ENCODE measurements at regions not wholly inside any gene's neighbourhood (a gene's known extent, or its start where the extent isn't known, plus 50 kb on each side); places are given as distances from the start of the nearest gene placed in this dataset.
"Not testable (repeated sequence)": the region's sequence is repeated elsewhere in the genome, so short reads cannot be mapped to it uniquely, and the experiment has no call there.

- H3K4me1 ChIP-seq (ENCODE audit: low read depth); H3K4me3 ChIP-seq; H3K27ac ChIP-seq; H3K27me3 ChIP-seq; H3K36me3 ChIP-seq; DNase-seq (ENCODE audit: low read depth in 1 of 2, low spot score in 1 of 2); H3K9me3 ChIP-seq (ENCODE audit: low read depth): not testable (repeated sequence)
Measured at GRCh38 chr11:71723991-71724390, 109.0 kb upstream of the DEFB108B start.

- not testable (repeated sequence) for H3K27ac ChIP-seq; DNase-seq (ENCODE audit: low read depth in 1 of 2, low spot score in 1 of 2)
Measured at GRCh38 chr11:71730748-71731147, 102.3 kb upstream of the DEFB108B start.

GRCh38 chr11:71734368-71734767, 98.6 kb upstream of the DEFB108B start:
- H3K27ac ChIP-seq; H3K27me3 ChIP-seq; H3K9me3 ChIP-seq (ENCODE audit: low read depth); H3K36me3 ChIP-seq; H3K4me3 ChIP-seq; H3K4me1 ChIP-seq (ENCODE audit: low read depth): not testable (repeated sequence)
- peak; percentile 2 for TF ChIP-seq CTCF (IDR thresholded peaks at IDR 0.05; ENCODE audit: low read depth, low read length)
- peak in 1 of 2 donors; percentile 6 for DNase-seq (ENCODE audit: low read depth in 1 of 2, low spot score in 1 of 2)

More at GRCh38 chr11:71730748-71731147, 102.3 kb upstream of the DEFB108B start:
- H3K36me3 ChIP-seq; H3K4me3 ChIP-seq; H3K9me3 ChIP-seq (ENCODE audit: low read depth); H3K4me1 ChIP-seq (ENCODE audit: low read depth); H3K27me3 ChIP-seq: not testable (repeated sequence)

- not testable (repeated sequence) for H3K27me3 ChIP-seq; H3K27ac ChIP-seq; H3K4me1 ChIP-seq (ENCODE audit: low read depth)
Measured at GRCh38 chr11:71738317-71738716, 94.7 kb upstream of the DEFB108B start.

GRCh38 chr11:71743385-71743784, 89.6 kb upstream of the DEFB108B start:
- H3K36me3 ChIP-seq; H3K4me3 ChIP-seq; H3K9me3 ChIP-seq (ENCODE audit: low read depth); H3K27ac ChIP-seq; H3K27me3 ChIP-seq; H3K4me1 ChIP-seq (ENCODE audit: low read depth): not testable (repeated sequence)
- peak in 1 of 2 donors; percentile 38 for DNase-seq (ENCODE audit: low read depth in 1 of 2, low spot score in 1 of 2)

More at GRCh38 chr11:71738317-71738716, 94.7 kb upstream of the DEFB108B start:
- DNase-seq (ENCODE audit: low read depth in 1 of 2, low spot score in 1 of 2); H3K36me3 ChIP-seq; H3K9me3 ChIP-seq (ENCODE audit: low read depth); H3K4me3 ChIP-seq: not testable (repeated sequence)

GRCh38 chr11:71745656-71746055, 87.3 kb upstream of the DEFB108B start:
- not testable (repeated sequence) for DNase-seq (ENCODE audit: low read depth in 1 of 2, low spot score in 1 of 2)

GRCh38 chr11:71746263-71746662, 86.7 kb upstream of the DEFB108B start:
- H3K27ac ChIP-seq; H3K9me3 ChIP-seq (ENCODE audit: low read depth); DNase-seq (ENCODE audit: low read depth in 1 of 2, low spot score in 1 of 2); H3K4me1 ChIP-seq (ENCODE audit: low read depth); H3K36me3 ChIP-seq; H3K27me3 ChIP-seq; H3K4me3 ChIP-seq: not testable (repeated sequence)

More at GRCh38 chr11:71745656-71746055, 87.3 kb upstream of the DEFB108B start:
- not testable (repeated sequence) for H3K4me3 ChIP-seq; H3K27me3 ChIP-seq; H3K27ac ChIP-seq; H3K36me3 ChIP-seq; H3K9me3 ChIP-seq (ENCODE audit: low read depth); H3K4me1 ChIP-seq (ENCODE audit: low read depth)

GRCh38 chr11:71748965-71749620, 83.9 kb upstream of the DEFB108B start:
- not testable (repeated sequence) for H3K4me3 ChIP-seq; H3K27me3 ChIP-seq; H3K9me3 ChIP-seq (ENCODE audit: low read depth); H3K4me1 ChIP-seq (ENCODE audit: low read depth); H3K36me3 ChIP-seq
- peak in 1 of 2 donors; percentile 42 for DNase-seq (ENCODE audit: low read depth in 1 of 2, low spot score in 1 of 2)
- H3K27ac ChIP-seq, result peak overlapping the region; percentile 68

GRCh38 chr11:71750908-71751307, 82.1 kb upstream of the DEFB108B start:
- H3K27ac ChIP-seq; H3K4me1 ChIP-seq (ENCODE audit: low read depth); H3K4me3 ChIP-seq; H3K9me3 ChIP-seq (ENCODE audit: low read depth); H3K27me3 ChIP-seq; H3K36me3 ChIP-seq; DNase-seq (ENCODE audit: low read depth in 1 of 2, low spot score in 1 of 2): not testable (repeated sequence)

GRCh38 chr11:71764695-71765491, 68.1 kb upstream of the DEFB108B start:
- H3K27me3 ChIP-seq; H3K4me3 ChIP-seq; H3K9me3 ChIP-seq (ENCODE audit: low read depth); H3K36me3 ChIP-seq; H3K4me1 ChIP-seq (ENCODE audit: low read depth); H3K27ac ChIP-seq: not testable (repeated sequence)
- DNase-seq (ENCODE audit: low read depth in 1 of 2, low spot score in 1 of 2), result peak in 1 of 2 donors; percentile 88

GRCh38 chr11:71767016-71767415, 66.0 kb upstream of the DEFB108B start:
- H3K4me1 ChIP-seq (ENCODE audit: low read depth); H3K4me3 ChIP-seq: not testable (repeated sequence)

GRCh38 chr11:71772193-71772592, 60.8 kb upstream of the DEFB108B start:
- H3K9me3 ChIP-seq (ENCODE audit: low read depth); H3K27me3 ChIP-seq; H3K4me1 ChIP-seq (ENCODE audit: low read depth); H3K27ac ChIP-seq; DNase-seq (ENCODE audit: low read depth in 1 of 2, low spot score in 1 of 2); H3K36me3 ChIP-seq; H3K4me3 ChIP-seq: not testable (repeated sequence)

More at GRCh38 chr11:71767016-71767415, 66.0 kb upstream of the DEFB108B start:
- not testable (repeated sequence) for H3K36me3 ChIP-seq; DNase-seq (ENCODE audit: low read depth in 1 of 2, low spot score in 1 of 2); H3K27me3 ChIP-seq; H3K27ac ChIP-seq; H3K9me3 ChIP-seq (ENCODE audit: low read depth)

Data from cardiac muscle cell (in vitro differentiated cells and primary cell).